NB4 (cell line): ENCODE measurements at regions not wholly inside any gene's neighbourhood (a gene's known extent, or its start where the extent isn't known, plus 50 kb on each side); places are given as distances from the start of the nearest gene placed in this dataset.

Experiments
- DNase-seq: peaks from one replicate; pipeline ENCODE4 v3.0.0; 2010; ENCODE audit warnings: low read depth
- H3K4me3 ChIP-seq: one replicate; pipeline ENCODE4 v1.5.1; 2011; ENCODE audit warnings: mild to moderate bottlenecking, low read depth, low read length, moderate library complexity
- MYC ChIP-seq: IDR thresholded peaks from 2 replicates; pipeline ENCODE4 v1.6.1; 2011; ENCODE audit warnings: low read depth, low read length
- POLR2A ChIP-seq: IDR thresholded peaks from 2 replicates; pipeline ENCODE4 v1.6.1; 2011; ENCODE audit warnings: mild to moderate bottlenecking; ENCODE audit not compliant: insufficient read length; ENCODE audit errors: extremely low read depth
- TF ChIP-seq, protein P1 (sequence below): IDR thresholded peaks from 2 replicates; pipeline ENCODE4 v1.6.1; 2011; ENCODE audit warnings: low read depth, low read length
- TF ChIP-seq, protein P2 (sequence below): IDR thresholded peaks from one replicate; pipeline ENCODE4 v1.5.1; 2012; ENCODE audit warnings: low read depth, low read length

DNA sequence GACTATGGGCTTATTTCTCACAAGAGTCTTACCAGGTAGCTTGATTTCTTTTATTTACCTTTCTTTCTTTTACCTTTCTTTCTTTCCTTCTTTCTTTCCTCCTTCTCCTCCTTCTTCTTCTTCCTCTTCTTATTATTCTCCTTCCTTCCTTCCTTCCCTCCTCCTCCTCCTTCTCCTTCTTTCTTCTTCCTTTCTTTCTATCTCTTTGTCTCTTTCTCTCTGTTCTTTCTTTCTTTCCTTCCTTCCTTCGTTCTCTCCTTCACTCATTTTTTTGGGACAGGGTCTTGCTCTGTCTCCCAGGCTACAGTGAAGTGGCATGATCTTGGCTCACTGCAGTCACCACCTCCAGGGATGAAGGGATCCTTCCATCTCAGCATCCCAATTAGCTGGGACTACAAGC is 363.6 kb upstream of the MAF start:
- no peak overlapping the region for H3K4me3 ChIP-seq
- no peak for DNase-seq
- TF ChIP-seq POLR2A (no peak), MYC (no peak)
- TF ChIP-seq, protein P1, sequence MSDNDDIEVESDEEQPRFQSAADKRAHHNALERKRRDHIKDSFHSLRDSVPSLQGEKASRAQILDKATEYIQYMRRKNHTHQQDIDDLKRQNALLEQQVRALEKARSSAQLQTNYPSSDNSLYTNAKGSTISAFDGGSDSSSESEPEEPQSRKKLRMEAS = no peak
- TF ChIP-seq, protein P2, sequence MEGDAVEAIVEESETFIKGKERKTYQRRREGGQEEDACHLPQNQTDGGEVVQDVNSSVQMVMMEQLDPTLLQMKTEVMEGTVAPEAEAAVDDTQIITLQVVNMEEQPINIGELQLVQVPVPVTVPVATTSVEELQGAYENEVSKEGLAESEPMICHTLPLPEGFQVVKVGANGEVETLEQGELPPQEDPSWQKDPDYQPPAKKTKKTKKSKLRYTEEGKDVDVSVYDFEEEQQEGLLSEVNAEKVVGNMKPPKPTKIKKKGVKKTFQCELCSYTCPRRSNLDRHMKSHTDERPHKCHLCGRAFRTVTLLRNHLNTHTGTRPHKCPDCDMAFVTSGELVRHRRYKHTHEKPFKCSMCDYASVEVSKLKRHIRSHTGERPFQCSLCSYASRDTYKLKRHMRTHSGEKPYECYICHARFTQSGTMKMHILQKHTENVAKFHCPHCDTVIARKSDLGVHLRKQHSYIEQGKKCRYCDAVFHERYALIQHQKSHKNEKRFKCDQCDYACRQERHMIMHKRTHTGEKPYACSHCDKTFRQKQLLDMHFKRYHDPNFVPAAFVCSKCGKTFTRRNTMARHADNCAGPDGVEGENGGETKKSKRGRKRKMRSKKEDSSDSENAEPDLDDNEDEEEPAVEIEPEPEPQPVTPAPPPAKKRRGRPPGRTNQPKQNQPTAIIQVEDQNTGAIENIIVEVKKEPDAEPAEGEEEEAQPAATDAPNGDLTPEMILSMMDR = no peak

DNA sequence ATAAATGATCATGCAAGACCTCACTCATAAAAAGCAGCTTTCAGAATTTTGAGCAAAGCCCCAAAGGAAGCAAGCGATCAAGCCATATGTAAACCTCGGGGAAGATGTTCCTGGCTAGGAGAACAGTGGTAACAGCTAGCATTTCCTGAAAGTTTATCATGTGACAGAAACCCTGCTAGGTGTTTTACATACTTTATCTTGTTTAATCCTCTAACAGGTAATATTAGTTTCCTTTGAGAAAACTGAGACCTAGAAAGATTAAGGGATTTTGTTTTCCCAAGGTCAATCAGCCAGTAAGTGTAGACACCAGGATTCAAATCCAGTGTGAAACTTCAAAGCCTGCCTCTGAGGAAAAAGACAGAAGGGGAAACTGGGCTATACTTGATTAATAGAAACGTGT is 362.4 kb upstream of the MAF start:
- no peak overlapping the region for H3K4me3 ChIP-seq
- TF ChIP-seq MYC (no peak), POLR2A (no peak)
- TF ChIP-seq, protein P2 = no peak
- DNase-seq = no peak

DNA sequence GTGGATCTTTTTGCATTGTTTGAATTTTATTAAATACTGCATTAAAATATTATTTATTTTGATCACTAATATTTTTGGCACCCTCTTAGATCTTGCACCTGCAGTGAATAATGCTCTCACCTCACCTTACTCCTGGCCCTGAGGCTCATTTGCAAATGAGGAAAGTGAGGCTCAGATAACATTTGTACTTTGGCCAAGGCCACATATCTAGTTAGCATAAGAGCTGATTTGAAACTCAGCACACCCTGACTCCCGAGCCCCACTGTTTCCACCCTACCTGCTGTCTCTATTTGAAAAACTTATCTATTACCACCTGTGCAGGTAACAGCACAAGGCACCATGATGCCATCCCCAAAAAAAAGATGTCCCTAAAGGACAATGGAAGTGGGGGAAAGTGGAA is 358.7 kb upstream of the MAF start:
- H3K4me3 ChIP-seq = no peak overlapping the region
- TF ChIP-seq POLR2A (no peak), MYC (no peak)
- TF ChIP-seq, protein P2 = no peak
- TF ChIP-seq, protein P1 = no peak
- no peak for DNase-seq

DNA sequence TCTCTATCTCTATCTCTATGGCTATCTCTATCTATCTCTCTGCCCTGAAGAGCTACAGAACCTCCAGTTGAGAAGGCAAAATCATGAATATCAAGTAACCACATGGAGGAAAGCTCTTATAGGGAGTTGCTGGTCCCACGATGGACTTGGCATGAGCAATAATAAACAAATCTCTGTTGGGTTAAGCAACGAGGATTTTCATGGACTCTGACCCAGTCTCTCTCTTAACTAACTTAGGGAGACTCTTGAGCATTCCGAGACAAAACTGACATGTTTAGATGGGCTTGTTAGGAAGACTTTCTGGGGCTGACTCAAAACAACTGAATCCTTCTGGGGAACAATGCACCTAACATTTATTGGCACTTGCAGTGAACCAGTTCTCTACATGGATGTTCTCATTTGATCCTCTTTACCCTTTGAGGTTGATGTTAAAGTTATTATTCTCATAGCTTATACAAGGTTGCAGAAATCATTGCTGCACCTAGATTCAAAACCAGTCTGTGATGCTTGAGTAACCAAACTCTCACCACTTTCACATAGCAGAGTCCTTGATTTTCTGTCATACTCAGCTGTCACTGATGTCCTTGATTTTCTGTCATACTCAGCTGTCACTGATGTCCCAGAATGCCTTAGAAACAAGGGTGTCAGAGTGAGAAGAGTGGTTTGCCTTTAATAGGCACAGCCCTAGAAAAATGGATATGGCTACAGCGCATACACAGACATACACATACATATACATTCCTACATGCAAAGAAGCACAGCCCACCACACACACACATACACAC is 354.6 kb upstream of the MAF start:
- no peak for DNase-seq
- TF ChIP-seq, protein P2 = no peak
- TF ChIP-seq, protein P1 = no peak
- TF ChIP-seq MYC = no peak
- TF ChIP-seq POLR2A = no peak
- no peak overlapping the region for H3K4me3 ChIP-seq

DNA sequence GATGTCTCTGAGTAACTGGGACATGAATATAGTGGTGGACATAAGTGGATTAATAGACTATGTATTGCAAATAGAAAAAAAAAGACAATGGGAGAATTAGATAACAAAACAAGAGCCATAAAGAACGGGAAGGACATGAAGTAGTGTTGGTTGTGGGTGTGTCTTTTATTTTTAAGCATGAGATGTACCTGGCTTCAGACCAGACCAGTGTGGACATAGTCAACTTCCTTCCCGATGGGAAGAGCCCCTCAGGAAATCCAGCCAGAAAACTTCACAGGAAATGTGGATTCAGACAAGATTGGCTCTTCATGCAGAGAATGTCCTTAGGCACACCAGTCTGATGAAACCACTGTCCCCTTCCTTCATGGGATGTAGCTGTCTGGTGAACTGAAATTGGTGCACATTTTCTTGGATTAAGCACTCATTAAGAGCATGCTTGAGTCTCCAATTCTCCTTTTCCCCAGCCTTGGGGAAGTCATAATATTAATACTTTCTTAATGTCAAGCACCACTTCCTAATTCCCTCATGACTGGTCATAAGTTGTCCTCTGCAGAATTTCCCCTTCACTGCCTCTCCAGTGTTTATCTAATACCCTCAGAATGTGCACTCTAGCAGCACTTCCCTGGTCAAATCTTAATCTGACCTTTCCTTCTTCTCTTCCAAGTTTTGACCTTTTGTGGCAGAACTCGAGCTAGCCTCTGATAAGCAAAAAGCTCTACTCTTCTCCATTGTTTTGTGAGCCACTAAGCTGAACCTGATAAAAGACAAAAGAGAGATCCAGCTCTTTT is 350.6 kb upstream of the MAF start:
- TF ChIP-seq, protein P2 = no peak
- TF ChIP-seq MYC = no peak
- TF ChIP-seq POLR2A = no peak
- TF ChIP-seq, protein P1 = no peak
- no peak for DNase-seq

More for the DNA sequence above, 350.6 kb upstream of the MAF start:
- H3K4me3 ChIP-seq = no peak overlapping the region
